Neural progenitor cell (in vitro differentiated cells): ENCODE measurements at regions not wholly inside any gene's neighbourhood (a gene's known extent, or its start where the extent isn't known, plus 50 kb on each side); places are given as distances from the start of the nearest gene placed in this dataset.
A peak's percentile ranks its signal among the peaks of the same experiment; 100 is the strongest.

Experiments used
- CTCF ChIP-seq: fragments of 200-600 bp; sonication (generic); IDR thresholded peaks from 2 replicates; pipeline ENCODE4 v1.5.1; 2017; ENCODE audit warnings: antibody characterized with exemption, mild to moderate bottlenecking
- EZH2 ChIP-seq: fragments of 200-600 bp; sonication (generic); IDR thresholded peaks from 2 replicates; pipeline ENCODE4 v1.6.1; 2017; ENCODE audit warnings: antibody characterized with exemption, mild to moderate bottlenecking, moderate library complexity

- no peak for TF ChIP-seq EZH2
- peak; percentile 24 for TF ChIP-seq CTCF
These were observed 133.0 kb downstream of the LCA5 start for GRCh38 chr6:79404261-79404660.
